Uterus (tissue), 3 donors: ENCODE measurements at regions not wholly inside any gene's neighbourhood (a gene's known extent, or its start where the extent isn't known, plus 50 kb on each side); places are given as distances from the start of the nearest gene placed in this dataset.

Source experiments
- DNase-seq, 2 donors: peaks; one replicate each; pipeline ENCODE4 v3.0.0-alpha.2; 2019 to 2020
- H3K27ac ChIP-seq, 2 donors: fragments of 200-600 bp; sonication (generic); 1 replicate in 1 of 2; 2 replicates in 1 of 2; pipeline ENCODE4 v1.5.1; 2016 to 2018
- H3K27me3 ChIP-seq, 2 donors: fragments of 200-600 bp; sonication (generic); one replicate each; pipeline ENCODE4 v1.5.1; 2018 to 2019; ENCODE audit warnings: control low read depth in 1 of 2
- H3K36me3 ChIP-seq, 2 donors: fragments of 200-600 bp; sonication (generic); one replicate each; pipeline ENCODE4 v1.5.1; 2019; ENCODE audit warnings: control low read depth in 1 of 2
- H3K4me1 ChIP-seq, 2 donors: fragments of 200-600 bp; sonication (generic); one replicate each; pipeline ENCODE4 v1.5.1; 2018 to 2019; ENCODE audit warnings: control low read depth in 1 of 2
- H3K4me3 ChIP-seq, 2 donors: fragments of 200-600 bp; sonication (generic); 1 replicate in 1 of 2; 2 replicates in 1 of 2; pipeline ENCODE4 v1.5.1; 2018 to 2019; ENCODE audit warnings: mild to moderate bottlenecking in 1 of 2
- H3K9me3 ChIP-seq, 2 donors: fragments of 200-600 bp; sonication (generic); one replicate each; pipeline ENCODE4 v1.5.1; 2019; ENCODE audit warnings: control low read depth in 1 of 2
- CTCF ChIP-seq, 4 experiments: fragments of 200-600 bp in 2 of 4; fragments of 450-650 bp in 2 of 4; sonication (generic) in 2 of 4; IDR thresholded peaks; one replicate each; pipeline ENCODE4 v1.5.1; 2016 to 2019; ENCODE audit warnings: antibody characterized with exemption in 4 of 4, mild to moderate bottlenecking in 2 of 4, moderate library complexity in 1 of 4
- POLR2A ChIP-seq, 2 donors: fragments of 450-650 bp; IDR thresholded peaks; one replicate each; pipeline ENCODE4 v1.6.1; 2016; ENCODE audit warnings: antibody characterized with exemption in 2 of 2, mild to moderate bottlenecking in 1 of 2, moderate library complexity in 1 of 2
- intact Hi-C: fragments of 100-400 bp; cut with DNase I; formaldehyde crosslinking; loops from one replicate; pipeline ENCODE4 v1.15.1; 2023; ENCODE audit warnings: low total_unique reads
- donor health status: DM: yes; HTN: yes; CAD: no.

GRCh38 chr4:170497112-170497511 is 407.4 kb upstream of the AADAT start:
- TF ChIP-seq POLR2A (IDR thresholded peaks at IDR 0.05) (no peak), CTCF (IDR thresholded peaks at IDR 0.05) (no peak)
- H3K4me3 ChIP-seq: peak overlapping the region; percentile 19 to 38
- intact Hi-C loops: no loop called here
- H3K27ac ChIP-seq: peak overlapping the region in 1 of 2 donors; percentile 10
- no peaks in the 10 kb centered on the region for H3K36me3 ChIP-seq
- no peak for DNase-seq
- no peaks in the 10 kb centered on the region for H3K4me1 ChIP-seq
- H3K9me3 ChIP-seq: no peaks in the 10 kb centered on the region
- no peaks in the 10 kb centered on the region for H3K27me3 ChIP-seq

- H3K9me3 ChIP-seq: no peaks in the 10 kb centered on the region
- no peaks in the 10 kb centered on the region for H3K36me3 ChIP-seq
- no peak for TF ChIP-seq POLR2A (IDR thresholded peaks at IDR 0.05)
- TF ChIP-seq CTCF (IDR thresholded peaks at IDR 0.05): no peak
- no peak for DNase-seq
- H3K27me3 ChIP-seq: no peaks in the 10 kb centered on the region
- no peak overlapping the region for H3K27ac ChIP-seq
- H3K4me1 ChIP-seq: no peaks in the 10 kb centered on the region
- intact Hi-C loops: no loop called here
- no peak overlapping the region for H3K4me3 ChIP-seq
Measured at GRCh38 chr4:170491981-170492380, 402.2 kb upstream of the AADAT start.

GRCh38 chr4:170476351-170476750 is 386.6 kb upstream of the AADAT start:
- intact Hi-C loops: no loop called here
- TF ChIP-seq POLR2A (IDR thresholded peaks at IDR 0.05) (no peak), CTCF (IDR thresholded peaks at IDR 0.05) (no peak)
- H3K36me3 ChIP-seq: peaks cover 0 to 3% of the 10 kb centered on the region in 2 donors
- no peaks in the 10 kb centered on the region for H3K4me1 ChIP-seq
- no peak for DNase-seq
- H3K27ac ChIP-seq: no peak overlapping the region
- no peak overlapping the region for H3K4me3 ChIP-seq
- H3K27me3 ChIP-seq: no peaks in the 10 kb centered on the region
- no peaks in the 10 kb centered on the region for H3K9me3 ChIP-seq

GRCh38 chr4:170465429-170465828 is 375.7 kb upstream of the AADAT start:
- no peak overlapping the region for H3K4me3 ChIP-seq
- no peaks in the 10 kb centered on the region for H3K36me3 ChIP-seq
- H3K9me3 ChIP-seq: no peaks in the 10 kb centered on the region
- intact Hi-C loops: no loop called here
- H3K27me3 ChIP-seq: no peaks in the 10 kb centered on the region
- no peak for DNase-seq
- no peak overlapping the region for H3K27ac ChIP-seq
- no peaks in the 10 kb centered on the region for H3K4me1 ChIP-seq
- TF ChIP-seq POLR2A (IDR thresholded peaks at IDR 0.05) (no peak), CTCF (IDR thresholded peaks at IDR 0.05) (no peak)

- H3K9me3 ChIP-seq: no peaks in the 10 kb centered on the region
- H3K4me1 ChIP-seq: no peaks in the 10 kb centered on the region
- no peak overlapping the region for H3K4me3 ChIP-seq
- no peaks in the 10 kb centered on the region for H3K36me3 ChIP-seq
- intact Hi-C loops: no loop called here
- no peak for TF ChIP-seq CTCF (IDR thresholded peaks at IDR 0.05)
- TF ChIP-seq POLR2A (IDR thresholded peaks at IDR 0.05): no peak
- H3K27ac ChIP-seq: no peak overlapping the region
- no peak for DNase-seq
- H3K27me3 ChIP-seq: no peaks in the 10 kb centered on the region
Measured at GRCh38 chr4:170464614-170465197, 374.9 kb upstream of the AADAT start.
